HG03097 (cell line): ENCODE measurements at regions not wholly inside any gene's neighbourhood (a gene's known extent, or its start where the extent isn't known, plus 50 kb on each side); places are given as distances from the start of the nearest gene placed in this dataset.
"Not testable (repeated sequence)": the region's sequence is repeated elsewhere in the genome, so short reads cannot be mapped to it uniquely, and the experiment has no call there.

Source experiments
- ATAC-seq: cut with Tn5 transposase; IDR thresholded peaks from one replicate; pipeline ENCODE4 v1.9.1; 2021; ENCODE audit not compliant: unreplicated experiment, low FRiP score

DNA sequence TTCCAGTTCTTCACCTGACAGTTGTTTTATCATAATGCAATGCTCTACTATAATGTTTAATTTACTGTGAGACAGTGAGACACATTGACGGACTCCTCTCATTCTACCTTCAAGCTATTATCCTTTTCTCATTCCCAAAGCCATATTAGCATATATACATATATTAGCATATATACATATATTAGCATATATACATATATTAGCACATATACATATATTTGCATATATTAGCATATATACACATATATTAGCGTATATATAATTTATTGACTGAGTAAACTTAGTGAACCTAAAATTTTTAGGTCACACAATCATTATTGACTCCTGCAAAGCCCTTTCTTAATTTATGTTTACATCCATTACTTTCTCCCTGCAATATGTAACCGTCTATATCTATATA is 555.0 kb upstream of the ADGRB3 start:
- ATAC-seq = no peak

DNA sequence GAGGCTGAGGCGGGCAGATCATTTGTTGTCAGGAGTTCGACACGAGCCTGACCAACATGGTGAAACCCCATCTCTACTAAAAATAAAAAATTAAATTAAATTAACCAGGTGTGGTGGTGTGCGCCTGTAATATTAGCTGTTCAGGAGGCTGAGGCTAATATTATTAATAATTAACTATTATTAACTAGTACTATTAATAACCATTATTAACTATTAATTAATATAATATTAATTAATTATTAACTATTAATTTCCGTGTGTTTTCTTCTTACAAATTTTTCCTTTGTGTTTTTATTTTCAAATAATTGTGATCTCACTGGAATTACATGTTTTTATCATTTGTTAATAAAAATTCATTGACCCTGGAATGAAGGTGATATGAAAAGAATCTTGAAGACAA is 557.4 kb upstream of the ADGRB3 start:
- no peak for ATAC-seq

DNA sequence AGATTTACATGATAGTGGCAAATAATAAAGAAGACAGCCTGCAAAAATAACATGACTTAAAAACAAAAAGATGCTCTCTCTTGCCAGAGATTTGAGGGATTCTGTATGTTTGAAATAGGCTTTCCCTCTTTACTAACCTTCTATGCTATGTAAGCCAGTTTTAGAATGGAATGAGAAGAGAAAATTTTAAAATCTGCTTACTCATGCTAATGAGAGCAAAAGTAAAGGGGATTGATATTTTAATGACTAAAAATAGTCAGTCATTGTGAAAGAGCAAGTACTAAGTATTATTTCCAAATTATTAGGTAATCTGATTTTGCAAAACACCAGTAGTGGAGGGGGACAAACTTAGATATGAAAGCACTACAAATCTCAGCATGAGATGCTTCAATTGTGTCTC is 563.3 kb upstream of the ADGRB3 start:
- no peak for ATAC-seq

DNA sequence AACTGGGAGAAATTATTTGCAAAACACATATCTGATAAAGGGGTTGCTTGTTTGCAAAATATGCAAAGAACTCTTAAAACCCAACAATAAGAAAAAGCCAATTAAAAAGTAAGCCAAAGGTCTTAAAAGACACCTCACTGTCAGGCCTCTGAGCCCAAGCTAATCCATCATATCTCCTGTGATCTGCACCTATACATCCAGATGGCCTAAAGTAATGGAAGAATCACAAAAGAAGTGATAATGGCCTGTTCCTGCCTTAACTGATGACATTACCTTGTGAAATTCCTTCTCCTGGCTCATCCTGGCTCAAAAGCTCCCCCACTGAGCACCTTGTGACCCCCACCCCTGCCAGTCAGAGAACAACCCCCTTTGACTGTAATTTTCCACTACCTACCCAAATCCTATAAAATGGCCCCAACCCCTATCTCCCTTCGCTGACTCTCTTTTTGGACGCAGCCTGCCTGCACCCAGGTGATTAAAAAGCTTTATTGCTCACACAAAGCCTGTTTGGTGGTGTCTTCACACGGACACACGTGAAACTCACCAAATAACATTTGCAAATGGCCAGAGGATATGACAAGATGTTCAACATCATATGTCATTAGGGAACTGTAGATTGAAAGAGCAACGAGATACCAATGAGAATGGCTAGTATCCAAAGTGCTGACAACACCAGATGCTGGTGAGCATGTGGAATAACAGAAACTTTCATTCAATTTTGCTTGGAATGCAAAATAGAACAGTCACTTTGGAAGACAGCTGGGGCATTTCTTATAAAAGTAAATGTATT is 565.0 kb upstream of the ADGRB3 start:
- no peak for ATAC-seq

DNA sequence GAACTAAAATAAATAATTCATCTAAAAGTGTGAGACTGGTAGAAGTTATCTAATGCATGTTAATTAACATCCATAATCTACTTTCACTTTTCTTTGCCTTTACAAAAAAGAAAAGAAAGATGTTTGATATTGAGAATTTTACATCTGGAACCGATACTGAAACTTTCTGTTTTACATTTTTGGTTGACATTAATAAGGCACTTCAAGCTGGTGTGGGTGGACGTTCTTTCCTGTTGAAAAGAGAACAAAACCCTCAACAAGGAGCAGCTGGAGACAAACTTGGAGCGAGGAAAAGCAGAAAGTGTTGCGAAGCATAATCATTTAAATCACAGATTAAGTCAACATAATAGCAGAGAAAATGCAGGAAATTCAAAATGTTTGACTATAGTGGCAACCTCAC is 575.2 kb upstream of the ADGRB3 start:
- peak; percentile 63 for ATAC-seq

DNA sequence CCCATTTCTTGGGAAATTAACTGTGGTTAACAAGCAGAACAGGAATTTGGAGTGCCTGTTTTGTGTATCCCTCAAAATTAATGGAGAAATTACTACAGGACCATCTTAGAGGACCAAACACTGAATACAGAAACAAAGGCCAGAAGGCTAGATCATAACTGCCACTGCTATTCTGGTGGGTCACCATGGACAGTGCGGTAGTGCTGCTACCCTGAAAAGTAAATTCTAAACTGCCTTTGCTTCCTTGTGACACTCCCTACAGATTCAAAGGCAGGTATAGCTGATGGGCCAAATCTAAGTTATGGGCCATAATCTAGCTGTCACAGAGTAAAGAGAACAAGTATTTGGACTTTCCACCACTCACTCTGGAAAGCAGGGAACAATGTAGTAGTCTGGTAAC is 575.8 kb upstream of the ADGRB3 start:
- ATAC-seq = no peak

DNA sequence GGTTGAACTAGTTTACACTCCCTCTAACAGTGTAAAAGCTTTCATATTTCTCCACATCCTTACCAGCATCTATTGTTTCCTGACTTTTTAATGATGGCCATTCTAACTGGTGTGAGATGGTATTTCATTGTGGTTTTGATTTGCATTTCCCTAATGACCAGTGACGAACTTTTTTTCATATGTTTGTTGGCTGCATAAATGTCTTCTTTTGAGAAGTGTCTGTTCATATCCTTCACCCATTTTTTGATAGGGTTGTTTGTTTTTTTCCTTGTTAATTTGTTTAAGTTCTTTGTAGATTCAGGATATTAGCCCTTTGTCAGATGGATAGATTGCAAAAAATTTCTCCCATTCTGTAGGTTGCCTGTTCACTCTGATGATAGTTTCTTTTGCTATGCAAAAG is 578.5 kb upstream of the ADGRB3 start:
- ATAC-seq = not testable (repeated sequence)

DNA sequence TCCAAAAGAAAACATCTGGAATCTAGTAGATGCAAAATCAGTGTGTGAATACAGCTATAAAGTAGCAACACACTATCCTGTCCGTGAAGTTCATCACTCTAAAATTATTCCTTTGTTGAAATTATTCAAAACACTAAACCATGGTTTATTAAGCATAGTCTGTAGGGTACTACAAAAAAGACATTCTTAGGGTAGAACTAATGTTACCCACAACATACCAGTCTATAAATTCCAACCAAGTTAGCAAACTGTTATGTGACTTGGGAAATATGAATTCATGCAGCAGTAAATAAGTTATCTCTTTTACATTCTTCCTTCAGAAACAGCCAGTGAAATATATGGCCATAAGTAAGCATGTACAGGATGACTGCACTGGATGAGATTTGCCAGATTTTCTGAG is 580.3 kb upstream of the ADGRB3 start:
- no peak for ATAC-seq

DNA sequence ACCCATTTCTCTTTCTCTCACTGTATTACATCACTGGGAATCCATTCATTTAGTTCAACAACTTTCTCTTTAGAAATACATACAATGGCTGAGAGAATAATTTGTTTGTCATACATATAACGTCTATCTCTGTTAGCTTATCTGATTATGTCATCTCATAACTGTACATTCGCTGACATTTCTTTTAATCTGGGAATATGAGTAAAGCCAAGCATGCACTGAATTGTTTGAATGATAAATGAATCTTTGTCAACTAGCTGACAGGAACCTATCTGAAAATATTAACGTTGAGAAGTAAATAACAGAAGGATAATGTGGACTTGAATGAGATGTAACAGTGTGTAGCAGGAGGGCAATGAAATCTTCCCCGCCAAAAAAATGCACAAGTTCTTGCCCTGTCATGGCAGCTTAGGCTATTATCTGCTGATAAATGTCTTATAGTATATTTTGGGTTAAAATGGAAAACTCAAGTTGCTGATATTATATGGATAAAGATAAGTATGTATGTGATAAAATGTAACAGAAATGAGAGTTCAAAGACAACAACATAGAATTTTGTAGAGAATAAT is 581.2 kb upstream of the ADGRB3 start:
- no peak for ATAC-seq

DNA sequence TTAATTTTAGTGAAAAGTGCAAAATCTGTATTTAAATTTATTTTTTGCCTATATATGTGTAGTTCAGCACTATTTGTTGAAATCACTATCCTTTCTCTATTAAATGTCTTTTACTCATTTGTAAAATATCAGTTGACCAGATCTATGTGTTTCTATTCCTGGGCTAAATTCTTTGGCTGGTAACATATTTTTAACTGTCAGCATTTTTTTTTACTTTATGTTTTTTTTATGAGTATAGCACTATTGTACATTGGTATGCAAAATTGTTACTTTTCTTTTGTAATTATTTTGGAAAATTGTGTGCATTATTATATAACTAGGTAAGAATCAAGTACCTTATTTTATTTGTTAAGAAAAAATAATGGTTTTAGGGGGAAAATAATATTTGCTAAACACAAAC is 582.8 kb upstream of the ADGRB3 start:
- ATAC-seq = no peak

DNA sequence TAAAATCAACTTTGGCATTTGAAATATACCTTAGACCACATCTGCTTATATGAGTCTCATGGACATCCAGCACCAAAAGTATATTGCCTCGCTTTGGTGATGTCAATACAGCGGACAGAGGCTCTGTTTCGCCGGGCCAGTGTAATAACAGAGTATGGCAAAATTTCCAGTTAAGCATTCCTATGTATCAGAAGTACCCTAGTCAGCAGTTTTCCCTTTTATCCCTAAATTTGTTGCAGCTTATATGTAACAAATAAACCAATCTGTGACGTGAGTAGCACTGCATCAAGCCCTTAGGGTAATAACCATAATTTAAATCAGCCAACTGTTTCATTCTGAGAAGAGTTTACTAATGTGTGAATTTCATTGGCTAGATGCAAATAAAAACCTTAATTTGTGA is 585.5 kb upstream of the ADGRB3 start:
- ATAC-seq = no peak

DNA sequence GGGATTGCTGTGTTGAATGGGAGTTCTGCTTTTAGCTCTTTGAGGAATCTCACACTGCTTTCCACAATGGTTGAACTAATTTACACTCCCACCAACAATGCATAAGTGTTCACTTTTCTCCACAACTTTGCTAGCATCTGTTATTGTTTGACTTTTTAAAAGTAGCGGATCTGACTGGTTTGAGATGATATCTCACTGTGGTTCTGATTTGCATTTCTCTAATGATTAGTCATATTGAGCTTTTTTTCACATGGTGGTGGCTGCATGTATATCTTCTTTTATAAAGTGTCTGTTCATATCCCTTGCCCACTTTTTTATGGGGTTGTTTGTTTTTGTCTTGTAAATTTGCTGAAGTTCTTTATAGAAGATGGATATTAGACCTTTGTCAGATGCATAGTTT is 588.3 kb upstream of the ADGRB3 start:
- ATAC-seq = no peak

DNA sequence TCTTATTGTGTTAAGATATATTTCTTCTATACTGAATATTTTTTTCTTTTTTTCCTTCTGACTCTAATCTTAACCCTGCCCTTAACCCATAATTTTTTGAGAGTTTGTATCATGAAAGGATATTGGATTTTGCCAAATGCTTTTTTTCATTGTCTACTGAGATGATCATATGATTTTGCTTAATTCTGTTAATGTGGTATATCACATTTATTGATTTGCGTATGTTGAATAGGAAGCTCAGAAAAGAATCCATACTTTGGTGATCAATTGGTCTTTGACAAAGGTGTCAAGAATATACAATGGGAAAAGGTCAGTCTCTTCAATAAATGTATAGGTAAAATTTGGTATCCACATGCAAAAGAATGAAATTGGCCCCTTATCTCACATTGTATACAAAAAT is 588.8 kb upstream of the ADGRB3 start:
- ATAC-seq = no peak

DNA sequence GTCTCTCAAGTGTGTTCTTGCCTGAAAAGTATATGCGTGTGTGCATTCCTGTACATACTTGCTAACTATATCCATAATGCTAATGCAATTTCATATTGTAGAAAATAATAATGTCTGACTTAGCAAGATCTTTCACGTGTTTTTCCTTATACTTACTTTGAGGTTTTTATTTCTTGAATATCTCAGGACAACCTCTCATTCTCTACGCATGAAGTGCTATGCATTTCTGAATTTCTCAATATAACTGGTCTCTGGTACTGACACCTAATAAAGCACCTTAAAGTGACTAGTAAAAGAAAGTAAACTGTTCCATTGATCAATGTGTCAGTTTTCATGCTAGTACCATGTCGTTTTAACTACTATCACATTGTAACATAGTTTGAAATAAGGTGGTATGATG is 589.9 kb upstream of the ADGRB3 start:
- no peak for ATAC-seq

DNA sequence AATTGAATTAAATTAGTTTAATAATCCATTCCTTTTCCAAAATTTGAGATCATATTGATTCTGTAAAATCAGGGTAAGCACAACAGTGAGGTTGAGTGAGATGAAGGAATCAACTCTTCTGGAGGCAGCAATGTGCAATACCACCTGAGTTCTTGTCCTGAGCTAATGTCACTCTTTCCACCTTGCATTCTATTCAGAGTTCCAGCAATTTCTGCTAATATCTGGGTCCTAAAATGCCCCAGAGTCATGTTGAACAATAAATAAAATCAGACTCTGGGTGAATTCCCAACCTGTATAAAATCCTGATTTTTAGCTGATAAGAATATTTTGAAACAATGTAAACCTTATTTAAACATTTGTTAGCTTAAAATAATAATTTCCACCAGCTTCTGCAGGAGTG is 590.8 kb upstream of the ADGRB3 start:
- ATAC-seq = no peak

DNA sequence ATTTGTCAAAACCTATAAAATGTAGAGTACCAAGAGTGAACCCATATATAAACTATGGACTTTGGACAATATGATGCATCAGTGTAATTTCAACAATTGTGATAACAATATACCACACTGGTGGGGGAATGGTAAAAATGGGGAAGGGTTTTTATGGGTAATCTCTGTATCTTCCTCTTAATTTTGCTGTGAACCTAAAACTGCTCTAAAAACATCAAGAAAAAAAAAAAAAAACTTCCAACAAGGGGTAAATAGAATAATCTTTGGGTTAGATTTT is 592.0 kb upstream of the ADGRB3 start:
- ATAC-seq = no peak

DNA sequence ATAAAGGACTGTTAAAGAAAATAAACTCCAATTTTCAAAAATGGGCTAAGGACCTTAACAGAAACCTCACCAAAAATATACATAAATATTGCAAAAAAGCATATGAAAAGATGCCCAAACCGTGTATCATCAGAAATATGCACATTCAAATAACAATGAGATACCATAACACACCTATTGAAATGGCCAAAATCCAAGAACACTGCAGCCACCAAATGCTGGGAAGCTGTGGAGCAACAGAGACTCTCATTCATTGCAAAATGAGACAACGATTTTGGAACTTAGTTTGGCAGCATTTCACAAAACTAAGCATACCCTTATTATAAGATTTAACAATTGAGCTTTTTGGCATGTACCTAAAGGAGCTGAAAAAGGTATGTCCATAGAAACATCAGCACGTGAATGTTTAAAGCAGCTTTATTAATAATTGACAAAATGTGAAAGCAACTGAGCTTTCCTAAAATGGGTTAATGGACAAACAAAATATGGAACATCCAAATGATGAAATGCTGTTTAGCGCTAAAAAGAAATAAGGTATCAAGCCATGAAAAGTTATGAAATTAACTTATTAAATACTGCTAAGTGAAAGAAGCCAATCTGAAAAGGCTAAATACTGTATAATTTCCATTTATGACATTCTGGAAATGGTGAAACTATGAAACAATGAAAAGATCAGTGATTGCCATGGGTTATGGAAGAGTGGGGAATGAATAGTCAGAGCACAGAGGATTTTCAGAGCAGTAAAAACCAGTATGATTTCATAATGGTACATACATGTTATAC is 592.6 kb upstream of the ADGRB3 start:
- ATAC-seq = no peak

DNA sequence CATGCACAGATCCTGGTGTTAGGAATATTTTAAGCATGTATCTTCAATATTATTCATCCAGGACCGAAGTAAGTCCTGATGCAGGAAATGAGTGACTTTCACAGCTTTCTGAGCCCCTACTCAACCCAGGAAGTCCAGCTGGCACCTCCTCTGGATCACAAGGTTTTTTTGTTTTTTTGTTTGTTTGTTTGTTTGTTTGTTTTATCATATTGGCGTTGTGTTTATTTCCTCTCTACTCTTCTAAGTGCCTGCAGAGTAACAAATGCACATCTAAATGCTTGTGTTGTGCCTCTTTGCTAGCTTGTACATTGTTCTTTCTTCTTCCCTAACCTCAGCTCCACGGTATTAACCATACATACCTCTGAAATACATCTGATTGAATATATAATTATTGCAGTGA is 594.3 kb upstream of the ADGRB3 start:
- no peak for ATAC-seq

DNA sequence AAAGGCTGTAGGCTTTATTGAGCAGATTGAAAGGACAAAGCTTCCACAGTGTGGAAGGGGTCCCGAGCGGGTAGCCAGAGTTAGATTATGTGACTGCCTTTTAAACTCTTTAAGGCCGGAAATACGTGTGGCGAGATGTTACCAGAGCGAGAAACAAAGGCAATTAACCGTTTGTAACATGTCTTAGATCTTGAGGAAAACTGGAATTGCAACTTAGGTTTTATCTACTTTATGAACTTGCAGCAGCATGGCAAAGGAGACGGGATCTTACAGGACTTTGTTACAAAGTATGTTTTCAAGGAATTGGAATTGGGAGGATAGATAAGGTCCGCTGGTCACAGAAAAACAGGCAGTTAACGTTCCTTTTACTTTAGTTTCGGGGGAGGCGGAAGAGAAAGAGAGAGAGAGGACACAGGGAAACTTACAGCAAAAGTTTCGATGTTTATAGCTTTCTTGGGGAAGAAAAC is 594.7 kb upstream of the ADGRB3 start:
- no peak for ATAC-seq

DNA sequence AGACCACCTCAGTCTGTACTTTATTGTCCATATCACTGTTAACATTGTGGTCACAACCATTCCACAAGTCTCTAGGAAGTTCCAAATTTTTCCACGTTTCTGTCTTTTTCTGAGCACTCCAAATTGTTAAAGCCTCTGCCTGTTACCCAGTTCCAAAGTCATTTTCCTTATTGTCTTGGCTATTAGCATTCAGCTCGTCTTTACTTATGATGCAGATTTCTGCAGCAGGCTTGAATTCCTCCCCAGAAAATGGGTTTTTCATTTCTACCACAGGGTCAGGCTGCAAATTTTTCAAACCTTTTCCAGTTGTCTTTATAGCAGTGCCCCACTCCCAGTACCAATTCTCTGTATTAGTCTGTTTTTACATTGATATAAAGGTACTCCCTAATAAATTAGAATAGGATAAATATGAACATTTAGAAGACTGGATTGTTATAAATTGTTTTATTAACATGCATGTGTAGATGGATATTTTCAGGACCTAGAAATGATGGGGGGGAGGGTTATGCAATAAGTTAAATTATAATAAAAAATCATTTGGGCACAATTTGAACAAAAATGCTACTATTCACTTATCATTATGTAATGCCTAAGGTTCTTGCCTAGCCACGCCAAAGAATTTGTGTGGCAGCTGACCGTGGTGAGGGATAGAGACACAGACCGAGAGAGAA is 595.3 kb upstream of the ADGRB3 start:
- no peak for ATAC-seq

DNA sequence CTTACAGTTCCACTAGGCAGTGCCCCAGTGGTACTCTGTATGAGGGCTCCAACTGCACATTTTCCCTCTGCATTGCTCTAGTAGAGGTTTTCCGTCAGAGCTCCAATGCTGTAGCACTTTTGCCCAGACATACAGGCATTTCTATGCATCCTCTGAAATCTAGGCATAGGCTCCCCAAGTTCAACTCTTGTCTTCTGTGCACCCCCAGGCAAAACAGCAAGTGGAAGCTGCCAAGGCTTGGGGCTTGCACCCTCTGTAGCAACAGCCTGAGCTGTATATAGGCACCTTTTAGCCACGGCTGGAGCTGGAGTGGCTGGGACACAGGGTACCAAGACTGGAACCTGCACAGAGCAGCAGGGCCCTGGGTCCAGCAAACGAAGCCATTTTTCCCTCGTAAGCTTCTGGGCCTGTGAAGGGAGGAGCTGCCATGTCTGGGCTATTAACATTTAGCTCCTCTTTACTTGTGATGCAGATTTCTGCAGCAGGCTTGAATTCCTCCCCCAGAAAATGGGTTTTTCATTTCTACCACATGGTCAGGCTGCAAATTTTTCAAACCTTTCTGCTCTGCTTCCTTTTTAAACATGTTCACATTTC is 596.2 kb upstream of the ADGRB3 start:
- ATAC-seq = no peak
